Muscle layer of duodenum (tissue), 2 donors: ENCODE measurements at regions not wholly inside any gene's neighbourhood (a gene's known extent, or its start where the extent isn't known, plus 50 kb on each side); places are given as distances from the start of the nearest gene placed in this dataset.

Source experiments
- H3K27ac ChIP-seq: one replicate; pipeline ENCODE4 v1.7.0; 2013; ENCODE audit warnings: mild to moderate bottlenecking, low read length
- H3K27me3 ChIP-seq: one replicate; pipeline ENCODE4 v1.7.0; 2013; ENCODE audit warnings: low read depth, mild to moderate bottlenecking, control low read depth, low read length
- H3K36me3 ChIP-seq, 2 donors: one replicate each; pipeline ENCODE4 v1.7.0; 2013; ENCODE audit warnings: low read length in 2 of 2, control low read depth in 1 of 2, mild to moderate bottlenecking in 1 of 2; ENCODE audit not compliant: insufficient read depth in 2 of 2, control insufficient read depth in 1 of 2
- H3K4me1 ChIP-seq, 2 donors: one replicate each; pipeline ENCODE4 v1.7.0; 2013; ENCODE audit warnings: low read length in 2 of 2, mild to moderate bottlenecking in 2 of 2, control low read depth in 1 of 2, moderate library complexity in 1 of 2; ENCODE audit not compliant: insufficient read depth in 2 of 2, control insufficient read depth in 1 of 2
- H3K4me3 ChIP-seq, 2 donors: one replicate each; pipeline ENCODE4 v1.7.0; 2013; ENCODE audit warnings: low read length in 2 of 2, low read depth in 1 of 2, mild to moderate bottlenecking in 1 of 2
- H3K9me3 ChIP-seq, 2 donors: one replicate each; pipeline ENCODE4 v1.7.0; 2013; ENCODE audit warnings: low read length in 2 of 2, control low read depth in 1 of 2, mild to moderate bottlenecking in 1 of 2; ENCODE audit not compliant: control insufficient read depth in 1 of 2
- donor health status: healthy.

GRCh38 chr7:42756841-42757240 lies 155.0 kb downstream of the C7orf25 start:
- Histone ChIP-seq H3K27me3 (no peaks in the 10 kb centered on the region), H3K27ac (no peak overlapping the region), H3K4me3 (no peak overlapping the region), H3K4me1 (peaks cover 0 to 7% of the 10 kb centered on the region in 2 donors), H3K9me3 (peaks cover 0 to 6% of the 10 kb centered on the region in 2 donors), H3K36me3 (peaks cover 0 to 3% of the 10 kb centered on the region in 2 donors)

GRCh38 chr7:42753811-42754363 lies 158.0 kb downstream of the C7orf25 start:
- Histone ChIP-seq H3K4me1 (peaks cover 0 to 7% of the 10 kb centered on the region in 2 donors), H3K27ac (no peak overlapping the region), H3K9me3 (peaks cover 0 to 4% of the 10 kb centered on the region in 2 donors), H3K4me3 (no peak overlapping the region), H3K27me3 (no peaks in the 10 kb centered on the region), H3K36me3 (peaks cover 0 to 1% of the 10 kb centered on the region in 2 donors)

- no peaks in the 10 kb centered on the region for H3K27me3 ChIP-seq
- H3K4me3 ChIP-seq = no peak overlapping the region
- no peaks in the 10 kb centered on the region for H3K9me3 ChIP-seq
- H3K36me3 ChIP-seq = no peaks in the 10 kb centered on the region
- H3K4me1 ChIP-seq = peaks cover 0 to 7% of the 10 kb centered on the region in 2 donors
- no peak overlapping the region for H3K27ac ChIP-seq
Observed at GRCh38 chr7:42753367-42753766, 158.5 kb downstream of the C7orf25 start.

DNA sequence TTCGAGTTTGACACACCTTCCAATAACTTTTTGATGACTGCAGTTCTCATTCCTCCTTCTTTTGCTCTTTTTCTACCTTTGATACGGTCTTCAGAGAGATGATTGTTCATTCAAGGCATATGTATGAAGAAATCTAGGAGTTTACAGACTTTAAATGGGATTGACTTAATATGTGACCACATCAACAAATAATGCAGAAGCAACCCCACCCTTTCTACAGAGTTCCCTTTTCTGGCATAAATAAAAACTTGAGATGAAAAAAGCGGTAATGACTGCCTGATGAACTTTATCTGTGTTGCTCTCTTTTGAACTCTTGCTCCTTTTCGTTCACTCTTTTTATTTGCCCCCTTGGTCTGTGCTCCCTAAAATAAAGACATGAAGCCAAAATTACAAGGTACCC lies 161.7 kb downstream of the C7orf25 start:
- H3K27ac ChIP-seq = no peak overlapping the region
- H3K36me3 ChIP-seq = no peaks in the 10 kb centered on the region
- H3K9me3 ChIP-seq = no peaks in the 10 kb centered on the region
- H3K4me3 ChIP-seq = no peak overlapping the region
- H3K27me3 ChIP-seq = no peaks in the 10 kb centered on the region
- peaks cover 0 to 7% of the 10 kb centered on the region in 2 donors for H3K4me1 ChIP-seq

DNA sequence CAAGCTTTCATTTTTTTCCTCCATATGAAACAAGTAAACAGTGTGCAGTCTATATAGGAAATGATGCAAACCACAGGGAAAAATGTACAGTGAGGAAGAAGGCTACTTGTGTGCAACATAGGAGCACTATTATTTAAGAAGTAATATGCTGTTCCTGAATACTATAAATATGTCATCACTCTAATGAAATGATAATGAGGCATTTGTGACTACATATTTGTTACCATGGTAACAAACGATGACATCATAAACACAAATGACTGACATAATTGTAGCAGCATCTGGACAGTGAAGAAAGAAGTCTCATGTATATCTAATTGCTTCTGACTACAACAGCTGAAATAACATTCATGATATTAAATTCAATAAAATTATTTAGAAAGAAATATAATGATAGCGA lies 164.8 kb downstream of the C7orf25 start:
- H3K4me1 ChIP-seq = no peaks in the 10 kb centered on the region
- H3K9me3 ChIP-seq = no peaks in the 10 kb centered on the region
- no peaks in the 10 kb centered on the region for H3K27me3 ChIP-seq
- no peak overlapping the region for H3K4me3 ChIP-seq
- H3K36me3 ChIP-seq = no peaks in the 10 kb centered on the region
- no peak overlapping the region for H3K27ac ChIP-seq

- Histone ChIP-seq H3K36me3 (no peaks in the 10 kb centered on the region), H3K27me3 (no peaks in the 10 kb centered on the region), H3K4me1 (no peaks in the 10 kb centered on the region), H3K27ac (no peak overlapping the region), H3K9me3 (no peaks in the 10 kb centered on the region), H3K4me3 (no peak overlapping the region)
Observed at GRCh38 chr7:42746214-42746613, 165.7 kb downstream of the C7orf25 start.

- Histone ChIP-seq H3K9me3 (no peaks in the 10 kb centered on the region), H3K27me3 (no peaks in the 10 kb centered on the region), H3K36me3 (no peaks in the 10 kb centered on the region), H3K27ac (no peak overlapping the region), H3K4me3 (no peak overlapping the region), H3K4me1 (no peaks in the 10 kb centered on the region)
Observed at GRCh38 chr7:42745357-42746059, 166.4 kb downstream of the C7orf25 start.

- Histone ChIP-seq H3K4me1 (no peaks in the 10 kb centered on the region), H3K9me3 (no peaks in the 10 kb centered on the region), H3K27me3 (no peaks in the 10 kb centered on the region), H3K4me3 (no peak overlapping the region), H3K27ac (no peak overlapping the region), H3K36me3 (no peaks in the 10 kb centered on the region)
Observed at GRCh38 chr7:42744746-42745145, 167.1 kb downstream of the C7orf25 start.

DNA sequence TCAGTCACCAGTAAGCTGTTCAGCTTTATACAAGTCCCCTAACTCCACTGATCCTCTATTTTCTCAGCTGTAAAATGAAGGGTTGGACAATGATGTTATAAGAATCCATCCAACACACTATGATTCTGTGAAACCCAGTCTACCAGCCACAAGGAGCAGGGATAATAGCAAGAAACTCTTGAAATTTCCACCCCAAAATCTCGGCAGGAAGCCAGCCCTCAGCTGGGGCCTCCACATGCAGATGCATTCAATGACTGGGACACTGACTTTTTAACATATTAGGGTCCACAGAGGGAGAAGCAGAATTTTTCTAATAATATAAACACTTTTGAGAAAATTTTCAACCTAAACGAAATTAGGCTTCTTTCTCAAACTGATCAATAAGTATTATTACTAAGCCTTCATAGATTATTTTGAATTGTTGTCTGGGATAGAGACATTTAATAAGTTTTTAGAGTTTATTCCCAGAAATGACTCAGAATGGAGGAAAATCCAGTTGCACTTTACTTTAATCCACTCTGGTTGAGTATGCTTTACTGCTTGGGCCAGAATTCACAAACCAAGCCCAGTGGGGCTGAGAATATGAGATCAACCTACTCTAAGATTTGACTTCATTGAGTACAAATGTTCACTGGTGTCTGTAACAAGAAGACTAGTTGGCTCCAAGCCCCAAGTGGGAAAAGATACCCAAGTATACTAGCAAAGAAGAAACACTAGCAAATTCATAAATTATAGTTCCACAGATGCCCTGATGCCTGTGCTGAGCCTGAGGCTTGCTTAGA lies 168.6 kb downstream of the C7orf25 start:
- H3K4me1 ChIP-seq = no peaks in the 10 kb centered on the region
- H3K36me3 ChIP-seq = no peaks in the 10 kb centered on the region
- no peak overlapping the region for H3K4me3 ChIP-seq
- no peaks in the 10 kb centered on the region for H3K9me3 ChIP-seq
- no peaks in the 10 kb centered on the region for H3K27me3 ChIP-seq
- H3K27ac ChIP-seq = no peak overlapping the region

- no peaks in the 10 kb centered on the region for H3K36me3 ChIP-seq
- H3K9me3 ChIP-seq = no peaks in the 10 kb centered on the region
- H3K4me1 ChIP-seq = no peaks in the 10 kb centered on the region
- H3K4me3 ChIP-seq = no peak overlapping the region
- H3K27me3 ChIP-seq = no peaks in the 10 kb centered on the region
- H3K27ac ChIP-seq = no peak overlapping the region
Observed at GRCh38 chr7:42742318-42742717, 169.6 kb downstream of the C7orf25 start.

- H3K36me3 ChIP-seq = no peaks in the 10 kb centered on the region
- H3K27ac ChIP-seq = no peak overlapping the region
- no peaks in the 10 kb centered on the region for H3K9me3 ChIP-seq
- no peaks in the 10 kb centered on the region for H3K27me3 ChIP-seq
- H3K4me1 ChIP-seq = no peaks in the 10 kb centered on the region
- no peak overlapping the region for H3K4me3 ChIP-seq
Observed at GRCh38 chr7:42740408-42740807, 171.5 kb downstream of the C7orf25 start.
